ENCODE measurements at regions not wholly inside any gene's neighbourhood (a gene's known extent, or its start where the extent isn't known, plus 50 kb on each side); places are given as distances from the start of the nearest gene placed in this dataset.

GRCh38 chr11:112374486-112375140 lies 114.0 kb upstream of the PLET1 start:
- H3K4me3 ChIP-seq (ENCODE audit: low read depth, low read length): no peak overlapping the region
- peak; percentile 25 for DNase-seq (ENCODE audit: low read depth)
- TF ChIP-seq CTCF (IDR thresholded peaks at IDR 0.05; ENCODE audit: insufficient read depth, low read depth, low read length): no peak

- DNase-seq (ENCODE audit: low read depth): no peak
- H3K4me3 ChIP-seq (ENCODE audit: low read depth, low read length): no peak overlapping the region
- no peak for TF ChIP-seq CTCF (IDR thresholded peaks at IDR 0.05; ENCODE audit: insufficient read depth, low read depth, low read length)
These were observed 117.3 kb upstream of the PLET1 start for GRCh38 chr11:112377946-112378345.

- no peak for TF ChIP-seq CTCF (IDR thresholded peaks at IDR 0.05; ENCODE audit: insufficient read depth, low read depth, low read length)
- DNase-seq (ENCODE audit: low read depth): no peak
- H3K4me3 ChIP-seq (ENCODE audit: low read depth, low read length): no peak overlapping the region
These were observed 119.8 kb upstream of the PLET1 start for GRCh38 chr11:112380464-112380863.

- TF ChIP-seq CTCF (IDR thresholded peaks at IDR 0.05; ENCODE audit: insufficient read depth, low read depth, low read length): no peak
- H3K4me3 ChIP-seq (ENCODE audit: low read depth, low read length): no peak overlapping the region
- no peak for DNase-seq (ENCODE audit: low read depth)
These were observed 120.9 kb upstream of the PLET1 start for GRCh38 chr11:112381578-112381977.

GRCh38 chr11:112382561-112382960 lies 121.9 kb upstream of the PLET1 start:
- no peak for DNase-seq (ENCODE audit: low read depth)
- TF ChIP-seq CTCF (IDR thresholded peaks at IDR 0.05; ENCODE audit: insufficient read depth, low read depth, low read length): no peak
- no peak overlapping the region for H3K4me3 ChIP-seq (ENCODE audit: low read depth, low read length)

GRCh38 chr11:112388496-112388895 lies 127.8 kb upstream of the PLET1 start:
- DNase-seq (ENCODE audit: low read depth): no peak
- H3K4me3 ChIP-seq (ENCODE audit: low read depth, low read length): no peak overlapping the region
- TF ChIP-seq CTCF (IDR thresholded peaks at IDR 0.05; ENCODE audit: insufficient read depth, low read depth, low read length): no peak

- no peak for DNase-seq (ENCODE audit: low read depth)
- no peak for TF ChIP-seq CTCF (IDR thresholded peaks at IDR 0.05; ENCODE audit: insufficient read depth, low read depth, low read length)
- H3K4me3 ChIP-seq (ENCODE audit: low read depth, low read length): no peak overlapping the region
These were observed 130.4 kb upstream of the PLET1 start for GRCh38 chr11:112391086-112391485.
